Gastrocnemius medialis (tissue), 4 donors: ENCODE measurements at regions not wholly inside any gene's neighbourhood (a gene's known extent, or its start where the extent isn't known, plus 50 kb on each side); places are given as distances from the start of the nearest gene placed in this dataset.

Experiments used
- ATAC-seq, 2 donors: fragments of 150-250 bp; one replicate each; pipeline ENCODE4 v1.9.1; 2016
- DNase-seq, 2 donors: peaks; one replicate each; pipeline ENCODE4 v3.0.0-alpha.2; 2019
- H3K27ac ChIP-seq, 4 donors: fragments of 200-600 bp; sonication (generic); 1 replicate in 1 of 4; 2 replicates in 3 of 4; pipeline ENCODE4 v1.5.1; 2016 to 2018; ENCODE audit warnings: mild to moderate bottlenecking in 2 of 4, moderate library complexity in 1 of 4
- H3K27me3 ChIP-seq, 3 donors: fragments of 200-600 bp; sonication (generic) in 2 of 3; 1 replicate in 1 of 3; 2 replicates in 2 of 3; pipeline versions ENCODE4 v1.5.1 to v1.6.0; 2016 to 2019; ENCODE audit warnings: mild to moderate bottlenecking in 1 of 3, moderate library complexity in 1 of 3
- H3K36me3 ChIP-seq, 2 donors: fragments of 200-600 bp; sonication (generic) in 1 of 2; one replicate each; pipeline ENCODE4 v1.5.1; 2017 to 2018
- H3K4me1 ChIP-seq, 2 donors: fragments of 200-600 bp; sonication (generic) in 1 of 2; one replicate each; pipeline ENCODE4 v1.5.1; 2016 to 2017; ENCODE audit warnings: mild to moderate bottlenecking in 2 of 2
- H3K4me3 ChIP-seq, 4 donors: fragments of 200-600 bp; sonication (generic) in 3 of 4; 1 replicate in 1 of 4; 2 replicates in 3 of 4; pipeline ENCODE4 v1.5.1; 2016 to 2019; ENCODE audit warnings: mild to moderate bottlenecking in 2 of 4
- H3K9me3 ChIP-seq, 3 donors: fragments of 200-600 bp; sonication (generic) in 2 of 3; 1 replicate in 1 of 3; 2 replicates in 2 of 3; pipeline ENCODE4 v1.5.1; 2016 to 2019
- CTCF ChIP-seq, 5 experiments: fragments of 450-650 bp in 3 of 5; fragments of 200-600 bp in 2 of 5; sonication (generic) in 2 of 5; IDR thresholded peaks in 4 of 5; conservative IDR thresholded peaks in 1 of 5; 1 replicate in 4 of 5; 2 replicates in 1 of 5; pipeline ENCODE4 v1.5.1; 2016 to 2019; ENCODE audit warnings: antibody characterized with exemption in 5 of 5, mild to moderate bottlenecking in 3 of 5, moderate library complexity in 3 of 5
- POLR2A ChIP-seq, 2 donors: fragments of 450-650 bp; IDR thresholded peaks; one replicate each; pipeline ENCODE4 v1.6.1; 2017; ENCODE audit warnings: antibody characterized with exemption in 2 of 2, mild to moderate bottlenecking in 2 of 2, moderate library complexity in 2 of 2
- in situ Hi-C, 4 donors: fragments of 200-750 bp; cut with MboI; loops; one replicate each; pipeline versions ENCODE4 v1.15.0 to v1.8.0; 2017; ENCODE audit warnings: low sequenced_read_pairs in 4 of 4
- intact Hi-C: fragments of 100-400 bp; cut with DNase I; formaldehyde crosslinking; loops from one replicate; pipeline ENCODE4 v1.15.1; 2023; ENCODE audit warnings: low total_unique reads

DNA sequence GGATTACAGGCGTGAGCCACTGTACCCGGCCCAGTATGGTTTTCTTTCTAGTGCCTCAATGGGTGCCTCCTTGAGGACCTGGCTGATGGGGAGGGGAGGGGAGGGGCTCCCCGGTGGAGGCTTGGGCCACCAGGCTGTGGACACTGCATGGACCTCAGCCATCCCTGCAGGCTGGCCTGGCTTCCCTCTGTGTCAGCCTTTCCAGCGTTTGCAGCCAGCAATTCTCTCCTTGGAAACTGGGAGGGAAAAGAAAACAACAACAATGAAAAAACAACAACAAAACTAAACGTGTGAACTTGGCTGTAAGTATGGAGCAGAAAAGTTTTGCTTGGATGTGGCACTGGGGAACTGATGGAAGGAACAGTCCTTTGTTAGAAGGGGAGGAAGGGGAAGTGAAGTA lies 159.3 kb downstream of the GLI2 start:
- Histone ChIP-seq H3K27me3 (no peaks in the 10 kb centered on the region), H3K4me1 (peaks cover 36 to 46% of the 10 kb centered on the region in 2 donors), H3K27ac (peak overlapping the region; percentile 80 to 89 (median 88)), H3K9me3 (no peaks in the 10 kb centered on the region), H3K4me3 (no peak overlapping the region), H3K36me3 (no peaks in the 10 kb centered on the region)
- ATAC-seq, result no peak
- in situ Hi-C loops, result no loop called here
- DNase-seq, result no peak
- TF ChIP-seq CTCF (IDR thresholded peaks at IDR 0.05 in 4 of 5, conservative IDR thresholded peaks at IDR 0.05 in 1 of 5), result no peak
- TF ChIP-seq POLR2A (IDR thresholded peaks at IDR 0.05), result no peak
- intact Hi-C loops, result no loop called here

GRCh38 chr2:120896126-120896525 lies 160.5 kb downstream of the GLI2 start:
- Histone ChIP-seq H3K27ac (peak overlapping the region in 3 of 4 donors; percentile 47 to 72 (median 65)), H3K27me3 (no peaks in the 10 kb centered on the region), H3K9me3 (no peaks in the 10 kb centered on the region), H3K4me1 (peaks cover 36 to 46% of the 10 kb centered on the region in 2 donors), H3K36me3 (no peaks in the 10 kb centered on the region), H3K4me3 (no peak overlapping the region)
- no peak for DNase-seq
- no peak for ATAC-seq
- in situ Hi-C loops, result no loop called here
- intact Hi-C loops, result no loop called here
- TF ChIP-seq POLR2A (IDR thresholded peaks at IDR 0.05) (no peak), CTCF (IDR thresholded peaks at IDR 0.05 in 4 of 5, conservative IDR thresholded peaks at IDR 0.05 in 1 of 5) (no peak)

GRCh38 chr2:120896901-120897300 lies 161.2 kb downstream of the GLI2 start:
- Histone ChIP-seq H3K4me1 (peaks cover 36 to 41% of the 10 kb centered on the region in 2 donors), H3K4me3 (no peak overlapping the region), H3K9me3 (no peaks in the 10 kb centered on the region), H3K27ac (peak overlapping the region; percentile 16 to 72 (median 58)), H3K36me3 (no peaks in the 10 kb centered on the region), H3K27me3 (no peaks in the 10 kb centered on the region)
- intact Hi-C loops, result no loop called here
- no peak for ATAC-seq
- TF ChIP-seq CTCF (IDR thresholded peaks at IDR 0.05 in 4 of 5, conservative IDR thresholded peaks at IDR 0.05 in 1 of 5), result no peak
- TF ChIP-seq POLR2A (IDR thresholded peaks at IDR 0.05), result no peak
- no peak for DNase-seq
- in situ Hi-C loops, result no loop called here

GRCh38 chr2:120897399-120897798 lies 161.7 kb downstream of the GLI2 start:
- DNase-seq, result no peak
- Histone ChIP-seq H3K9me3 (no peaks in the 10 kb centered on the region), H3K4me3 (no peak overlapping the region), H3K36me3 (no peaks in the 10 kb centered on the region), H3K4me1 (peaks cover 32 to 36% of the 10 kb centered on the region in 2 donors), H3K27ac (peak overlapping the region; percentile 16 to 72 (median 58)), H3K27me3 (no peaks in the 10 kb centered on the region)
- TF ChIP-seq CTCF (IDR thresholded peaks at IDR 0.05 in 4 of 5, conservative IDR thresholded peaks at IDR 0.05 in 1 of 5) (no peak), POLR2A (IDR thresholded peaks at IDR 0.05) (no peak)
- intact Hi-C loops (no loop called here), in situ Hi-C loops (no loop called here)
- peak in 1 of 2 donors; percentile 36 for ATAC-seq

DNA sequence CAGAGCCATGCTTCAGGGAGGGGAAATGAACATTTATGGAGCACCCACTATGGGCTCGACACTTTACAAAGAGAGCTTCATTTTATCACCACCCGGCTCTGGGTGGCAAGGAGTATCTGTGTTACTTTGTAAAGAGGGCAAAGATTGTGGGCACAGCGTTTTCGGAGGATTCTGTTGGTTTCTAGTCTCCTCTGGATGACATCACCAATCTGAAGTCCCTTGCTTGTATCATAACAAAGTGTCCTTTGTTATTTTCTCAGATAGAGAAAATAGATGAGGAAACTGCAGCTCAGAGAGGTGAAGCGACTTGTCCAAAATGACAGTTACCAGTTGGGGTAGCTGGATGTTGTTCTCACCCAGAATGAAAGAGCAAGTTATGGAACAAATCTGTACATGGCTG lies 162.8 kb downstream of the GLI2 start:
- Histone ChIP-seq H3K4me1 (peaks cover 21 to 25% of the 10 kb centered on the region in 2 donors), H3K36me3 (no peaks in the 10 kb centered on the region), H3K4me3 (no peak overlapping the region), H3K9me3 (no peaks in the 10 kb centered on the region), H3K27ac (no peak overlapping the region), H3K27me3 (no peaks in the 10 kb centered on the region)
- in situ Hi-C loops, result no loop called here
- DNase-seq (no peak), ATAC-seq (no peak)
- intact Hi-C loops, result no loop called here
- TF ChIP-seq POLR2A (IDR thresholded peaks at IDR 0.05), result no peak
- no peak for TF ChIP-seq CTCF (IDR thresholded peaks at IDR 0.05 in 4 of 5, conservative IDR thresholded peaks at IDR 0.05 in 1 of 5)
